Amniotic epithelial cell (primary cell): ENCODE measurements at regions not wholly inside any gene's neighbourhood (a gene's known extent, or its start where the extent isn't known, plus 50 kb on each side); places are given as distances from the start of the nearest gene placed in this dataset.
"Not testable (repeated sequence)": the region's sequence is repeated elsewhere in the genome, so short reads cannot be mapped to it uniquely, and the experiment has no call there.

ENCODE experiments used
- DNase-seq: peaks from one replicate; pipeline ENCODE4 v3.0.0-alpha.2; 2010; ENCODE audit warnings: low read depth

DNA sequence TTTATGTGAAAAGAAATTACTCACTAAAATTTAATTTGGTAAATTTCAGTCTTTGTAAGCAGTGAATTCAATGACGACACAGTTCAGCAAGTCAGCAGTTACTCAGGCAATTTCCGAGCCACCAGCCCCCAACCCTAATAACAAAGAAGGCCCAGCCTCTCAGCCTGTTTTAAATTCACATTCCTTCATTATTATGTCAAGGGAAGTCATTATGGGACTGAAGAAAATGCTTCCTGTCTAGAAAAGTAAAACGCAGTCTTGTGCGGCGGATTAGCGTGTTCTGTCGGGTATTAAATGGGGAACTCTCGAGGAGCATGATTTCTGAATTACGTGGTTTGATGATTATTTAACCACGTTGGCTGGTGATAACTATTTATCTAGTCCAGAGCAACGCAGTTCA is 177.6 kb downstream of the AIPL1 start:
- DNase-seq, result peak; percentile 13

DNA sequence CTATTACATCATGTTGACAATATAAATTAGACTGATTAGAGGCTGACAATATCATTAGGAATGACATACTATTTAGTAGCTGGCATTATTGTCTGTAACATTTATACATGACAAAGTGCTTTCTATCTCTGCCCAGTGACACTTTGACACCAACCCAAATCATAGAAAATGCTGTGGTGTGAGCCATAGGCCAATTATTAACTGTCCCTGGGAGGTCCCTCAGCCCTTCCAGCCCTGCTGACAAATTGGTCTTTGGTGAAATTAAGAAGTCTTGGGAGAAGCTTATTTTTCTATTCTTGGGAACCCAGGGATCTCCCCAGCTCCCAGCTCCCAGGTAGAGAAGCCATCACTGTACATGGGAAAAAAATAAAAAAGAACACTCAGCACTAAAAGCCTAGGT is 179.6 kb downstream of the AIPL1 start:
- no peak for DNase-seq

DNA sequence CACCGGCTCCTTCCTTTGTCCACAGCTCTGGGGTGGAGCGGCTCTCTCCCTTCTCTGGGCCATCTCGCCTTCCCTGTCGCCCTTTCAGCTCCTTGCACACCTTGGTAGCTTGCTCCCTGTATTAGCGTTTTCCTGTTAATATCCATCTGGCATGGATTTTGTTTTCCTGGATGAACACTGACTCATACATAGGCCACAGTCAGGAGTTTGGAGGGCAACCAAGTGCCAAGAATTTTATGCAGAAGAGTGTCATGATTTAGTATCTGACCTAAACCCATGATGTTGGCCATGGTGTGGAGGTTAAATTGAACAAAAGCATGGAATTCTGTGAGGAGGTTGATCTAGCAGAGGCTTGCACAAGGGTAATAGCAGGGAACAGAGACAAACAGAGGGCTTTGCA is 180.9 kb downstream of the AIPL1 start:
- peak; percentile 2 for DNase-seq

DNA sequence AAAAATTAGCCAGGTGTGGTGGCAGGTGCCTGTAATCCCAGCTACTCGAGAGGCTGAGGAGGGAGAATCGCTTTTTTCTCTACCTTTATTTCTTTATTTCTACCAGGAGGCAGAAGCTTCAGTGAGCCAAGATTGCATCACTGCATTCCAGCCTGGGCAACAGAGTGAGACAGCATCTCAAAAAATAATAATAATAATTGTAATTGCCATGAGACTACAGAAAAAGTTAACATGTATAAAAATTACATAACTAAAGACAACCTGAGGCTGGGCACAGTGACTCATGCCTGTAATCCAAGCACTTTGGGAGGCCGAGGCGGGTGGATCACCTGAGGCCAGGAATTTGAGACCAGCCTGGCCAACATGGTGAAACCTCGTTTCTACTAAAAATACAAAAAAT is 181.5 kb downstream of the WSCD1 start:
- DNase-seq, result not testable (repeated sequence)

DNA sequence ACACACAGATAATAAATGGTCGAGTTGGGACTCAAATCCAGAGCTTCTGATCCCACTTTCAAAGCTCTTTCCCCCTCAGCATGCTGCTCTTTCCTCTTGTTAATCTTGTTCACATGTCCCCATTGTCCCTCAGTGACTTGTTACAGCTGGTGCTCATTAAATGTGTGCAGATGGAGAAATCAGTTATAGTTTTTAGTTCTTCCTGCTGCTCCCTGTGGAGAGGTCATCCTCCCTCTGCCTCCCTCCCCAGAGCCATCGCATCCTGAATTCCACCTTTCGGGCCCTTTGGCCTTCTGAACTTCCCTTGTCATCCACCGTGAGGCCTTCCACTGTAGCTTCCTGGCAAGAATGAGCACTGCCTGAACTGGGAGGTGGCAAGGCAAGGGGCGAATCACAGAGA is 179.6 kb downstream of the WSCD1 start:
- DNase-seq, result no peak

DNA sequence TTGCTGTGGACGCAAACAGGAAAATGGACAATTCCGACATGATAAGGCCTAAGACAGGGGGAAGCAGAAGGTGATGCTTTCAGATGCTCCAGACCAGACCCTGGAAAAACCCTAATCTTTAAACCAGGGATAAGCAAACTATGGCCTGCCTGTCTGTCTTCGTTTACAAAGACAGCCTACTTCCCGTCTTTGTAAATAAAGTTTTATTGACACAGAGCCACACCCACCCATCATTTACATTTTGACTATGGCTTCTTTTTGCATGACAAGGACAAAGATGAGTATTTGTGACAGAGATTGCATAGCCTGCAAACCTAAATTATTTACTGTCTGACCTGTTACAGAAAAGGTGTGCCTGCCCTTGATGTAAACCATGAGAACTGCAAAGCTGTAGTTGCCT is 177.9 kb downstream of the WSCD1 start:
- no peak for DNase-seq

DNA sequence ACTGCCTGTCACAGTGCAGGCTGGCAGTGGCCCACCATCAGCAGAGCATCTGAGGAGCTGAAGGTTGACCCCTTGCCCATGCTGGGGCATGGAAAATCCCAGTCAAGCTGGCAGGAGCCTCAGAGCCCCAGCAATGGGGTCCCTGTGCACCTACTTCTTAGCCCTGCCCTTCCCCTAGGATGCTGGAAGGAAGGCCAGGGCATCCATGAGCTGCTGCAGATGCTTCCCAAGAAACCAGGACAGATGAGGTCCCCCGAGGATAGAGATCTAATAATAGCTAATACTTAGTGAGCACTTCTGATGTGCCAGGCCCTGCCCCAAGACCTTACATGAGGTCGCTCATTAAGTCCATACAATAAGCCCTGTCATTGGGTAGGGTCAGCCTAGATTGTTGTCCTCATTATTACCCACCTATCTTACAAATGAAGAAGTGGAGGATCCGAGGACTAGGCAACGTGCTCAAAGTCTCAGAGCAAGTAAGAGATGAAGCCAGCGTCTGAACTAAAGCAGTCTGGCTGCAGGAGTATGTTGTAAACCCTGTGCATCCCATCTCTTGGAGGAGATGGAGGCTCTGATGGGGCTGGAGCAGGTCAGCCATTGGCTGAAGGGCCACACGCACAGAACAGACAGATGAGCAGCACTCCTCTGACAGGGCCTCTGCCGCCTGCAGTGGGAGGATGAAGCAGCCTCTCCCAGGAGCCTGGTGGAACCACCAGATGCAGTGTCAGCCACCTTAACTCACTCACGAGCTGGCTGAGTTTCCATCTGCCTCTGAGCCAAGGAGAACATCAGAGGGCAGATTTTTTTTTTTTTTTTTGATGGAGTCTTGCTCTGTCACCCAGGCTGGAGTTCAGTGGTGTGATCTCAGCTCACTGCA is 175.4 kb downstream of the WSCD1 start:
- DNase-seq, result no peak

DNA sequence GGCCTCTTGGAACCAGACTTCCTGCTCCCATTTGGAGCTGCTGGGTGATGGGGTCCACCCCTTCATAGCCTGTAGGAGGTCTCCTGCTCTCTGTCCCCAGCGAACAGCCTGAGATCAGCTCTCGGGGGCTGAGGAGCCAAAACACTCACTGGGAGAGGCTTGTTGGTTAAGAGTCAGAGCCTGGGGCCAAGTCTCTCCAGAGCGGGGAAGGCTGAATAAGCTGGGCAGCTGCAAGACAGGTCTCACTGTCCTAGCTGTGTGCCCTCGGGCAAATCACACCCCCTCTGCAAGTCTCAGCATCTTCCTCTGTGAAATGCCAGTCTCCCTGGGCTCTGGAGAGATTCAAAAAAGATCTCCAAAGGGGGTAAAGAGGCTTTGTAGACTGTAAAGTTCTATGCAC is 174.6 kb downstream of the WSCD1 start:
- DNase-seq, result no peak

DNA sequence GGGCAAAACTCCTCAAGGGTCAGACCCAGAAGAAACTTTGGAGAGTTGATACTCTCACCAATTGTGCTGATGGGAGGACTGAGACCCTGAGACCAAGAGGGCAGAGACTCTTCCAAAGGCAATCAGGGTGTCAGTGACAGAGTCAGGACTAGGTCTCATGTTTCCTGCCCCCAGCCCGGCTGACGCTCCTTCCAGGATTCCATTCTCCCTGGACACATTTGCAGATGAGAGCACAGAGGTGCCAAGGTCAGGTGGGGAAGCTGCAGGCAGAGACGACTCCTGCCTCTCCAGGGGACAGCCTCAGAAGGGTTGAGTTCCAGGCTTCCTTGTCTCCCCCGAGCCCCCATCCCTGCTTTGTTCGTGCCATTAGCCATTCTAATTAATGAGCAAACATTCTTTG is 174.1 kb downstream of the WSCD1 start:
- no peak for DNase-seq

DNA sequence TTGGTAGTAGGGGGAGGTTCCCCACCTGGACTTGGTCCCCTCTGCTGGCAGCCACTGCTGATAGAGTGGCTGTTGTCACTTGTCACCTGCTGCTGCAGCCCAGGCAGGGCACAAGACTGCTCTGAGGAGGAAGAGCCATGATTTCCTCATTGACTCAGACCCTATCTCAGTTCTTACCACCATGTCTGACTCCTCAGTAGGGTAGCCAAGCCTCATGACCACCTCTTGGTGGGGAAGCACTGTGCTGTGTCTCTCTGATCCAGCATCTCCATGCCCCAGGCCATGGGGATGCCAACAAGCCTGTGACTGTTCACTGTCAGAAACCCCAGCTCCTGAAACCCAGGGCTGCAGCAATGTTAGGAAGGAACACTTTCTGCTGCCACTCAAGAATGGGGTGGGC is 173.0 kb downstream of the WSCD1 start:
- DNase-seq, result no peak

DNA sequence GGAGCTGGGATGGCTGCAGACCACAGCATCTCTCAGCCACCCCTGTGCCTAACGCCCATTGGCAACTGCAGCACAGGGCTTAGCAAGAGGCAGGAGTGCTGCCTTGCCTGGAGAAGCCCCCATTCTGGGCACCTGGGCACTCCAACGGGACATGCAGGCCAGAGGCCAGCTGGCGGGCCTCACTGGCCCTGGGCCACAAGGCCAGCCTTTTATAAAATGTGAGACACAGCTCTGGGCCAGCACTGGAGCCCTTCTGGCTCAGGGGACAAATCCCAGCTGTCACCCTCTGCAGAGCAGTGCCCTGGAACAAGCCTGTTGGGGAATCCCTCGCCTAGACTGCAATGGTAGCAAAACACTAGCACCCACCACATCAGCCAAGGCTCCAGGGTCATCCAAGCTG is 171.8 kb downstream of the WSCD1 start:
- no peak for DNase-seq

DNA sequence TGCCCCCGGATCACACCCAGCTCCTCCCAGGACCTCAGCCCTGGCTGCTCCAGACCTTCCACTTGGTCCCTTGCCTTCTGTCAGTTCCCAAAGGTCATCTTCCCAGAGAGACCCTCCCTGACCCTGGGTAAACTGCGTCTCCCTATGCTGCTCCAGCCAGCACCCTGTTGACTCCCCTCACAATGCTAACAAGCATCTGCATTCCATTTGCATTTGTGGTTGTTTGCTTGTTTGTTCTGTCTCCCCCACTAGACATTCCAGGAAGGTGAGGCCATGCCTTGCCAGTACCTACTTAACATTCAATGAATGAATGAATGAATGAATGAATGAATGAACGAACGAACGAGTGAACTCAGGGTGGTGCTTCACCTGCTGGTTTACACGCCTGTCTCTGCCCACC is 171.2 kb downstream of the WSCD1 start:
- DNase-seq, result no peak

DNA sequence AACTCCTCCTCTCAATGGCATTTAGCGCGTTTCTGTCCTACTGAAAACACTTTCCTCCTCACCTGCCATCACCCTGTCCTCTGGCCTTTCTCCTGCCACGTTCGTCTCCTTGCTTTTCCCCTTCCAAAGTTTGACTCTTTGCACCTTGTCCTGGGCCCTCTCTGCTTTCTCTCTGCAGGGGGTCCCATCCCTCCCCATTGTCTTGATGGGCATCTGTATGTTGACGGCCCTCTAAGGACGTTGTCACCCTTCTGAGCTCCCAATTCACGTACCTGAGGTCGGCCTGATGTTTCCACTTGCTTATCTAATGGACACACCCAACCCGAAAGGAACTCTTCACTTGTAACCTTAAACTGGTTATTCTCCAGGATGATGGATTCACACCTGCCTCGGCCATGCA is 170.4 kb downstream of the WSCD1 start:
- DNase-seq, result no peak

DNA sequence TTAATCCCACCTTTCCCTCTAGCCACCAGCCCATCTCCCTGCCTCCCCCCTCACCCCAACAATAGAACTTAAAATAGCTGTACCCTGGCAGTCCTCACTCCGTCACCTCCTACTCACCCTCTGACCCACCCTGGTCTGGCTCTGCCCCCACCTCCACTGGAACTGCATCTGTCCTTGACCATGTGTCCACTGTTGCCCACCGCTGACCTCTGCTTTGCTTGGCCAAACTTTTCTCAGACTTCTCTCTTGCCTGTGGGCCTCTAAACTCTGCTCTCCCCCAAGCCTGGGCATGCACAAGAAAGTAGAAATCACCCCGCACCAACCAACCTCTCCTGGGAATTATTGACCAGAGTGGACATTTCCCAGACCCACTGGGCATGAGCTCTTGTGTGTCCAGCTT is 169.8 kb downstream of the WSCD1 start:
- DNase-seq, result no peak

DNA sequence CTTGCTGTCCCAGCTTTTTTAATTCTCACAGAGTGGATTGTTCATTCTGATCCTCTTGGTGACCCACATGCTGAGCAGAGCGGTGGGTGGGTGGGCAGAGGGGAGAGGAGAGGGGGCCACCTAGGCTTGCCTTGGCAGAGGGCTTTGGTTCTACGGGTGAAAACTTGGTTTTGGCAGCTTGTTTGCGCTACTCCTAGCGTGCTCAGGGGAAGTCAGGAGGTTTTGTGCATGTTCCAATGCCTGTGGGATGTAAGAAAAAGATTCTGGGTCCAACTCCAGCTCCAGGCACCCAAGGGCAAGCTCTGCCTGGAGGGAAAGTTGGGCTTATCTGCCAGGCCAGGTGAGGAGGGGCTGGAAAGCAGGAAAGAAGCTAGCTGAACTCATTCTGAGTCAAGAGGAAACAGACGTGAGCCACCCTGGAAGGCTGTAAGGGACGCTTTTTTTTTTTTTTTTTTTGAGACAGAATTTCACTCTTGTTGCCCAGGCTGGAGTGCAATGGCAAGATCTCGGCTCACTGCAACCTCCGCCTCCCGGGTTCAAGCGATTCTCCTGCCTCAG is 169.1 kb downstream of the WSCD1 start:
- no peak for DNase-seq

DNA sequence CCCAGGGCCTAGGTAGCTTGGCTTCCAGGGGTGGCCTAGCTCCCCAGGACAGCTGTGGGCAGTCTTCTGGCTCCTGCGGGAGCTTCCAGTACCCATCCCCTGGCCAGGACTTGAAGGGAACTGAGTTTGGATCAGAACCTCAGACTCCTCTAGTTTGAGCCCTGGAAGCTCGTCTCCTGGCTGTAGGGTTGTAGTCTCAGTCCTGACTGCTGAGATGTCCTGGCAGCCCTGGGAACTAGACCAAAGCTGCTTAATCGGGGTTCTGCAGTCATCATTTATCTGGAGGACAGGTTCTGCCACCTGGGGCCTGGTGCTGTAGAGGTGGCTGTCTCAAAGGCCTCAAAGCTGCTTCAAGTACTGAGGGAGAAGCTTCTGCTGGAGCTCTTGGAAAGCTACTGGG is 163.7 kb downstream of the WSCD1 start:
- DNase-seq, result no peak

DNA sequence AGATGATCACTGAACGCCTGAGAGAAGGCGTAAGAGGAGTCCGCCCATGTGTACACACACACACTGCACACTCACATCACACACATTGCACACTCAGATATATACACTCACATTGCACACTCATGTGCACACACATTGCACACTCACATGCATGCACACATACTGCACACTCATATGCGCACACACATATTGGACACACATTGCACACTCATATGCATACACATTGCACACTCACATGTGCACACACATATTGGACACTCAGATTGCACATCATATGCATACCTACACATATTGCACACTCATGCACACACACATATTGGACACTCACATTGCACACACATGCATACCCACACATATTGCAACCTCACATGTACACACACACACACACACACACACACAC is 163.2 kb downstream of the WSCD1 start:
- DNase-seq, result no peak

DNA sequence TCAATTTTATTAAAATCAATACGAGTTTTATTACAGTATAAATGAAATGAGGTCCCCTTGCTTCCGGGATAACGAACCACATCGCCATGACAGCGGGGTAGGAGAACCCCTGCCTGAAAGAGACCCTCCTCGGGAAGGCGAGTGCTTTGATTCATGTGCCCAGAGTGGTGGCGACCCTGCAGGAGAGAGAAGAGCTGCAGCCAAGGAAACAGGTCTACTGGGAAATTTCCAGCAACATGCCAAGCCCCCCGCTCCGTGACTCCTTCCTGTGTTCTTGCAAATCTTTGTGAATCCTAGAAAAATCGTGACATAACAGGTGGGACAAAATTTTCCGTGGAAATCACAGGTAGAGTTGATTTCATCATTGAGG is 162.5 kb downstream of the WSCD1 start:
- no peak for DNase-seq

DNA sequence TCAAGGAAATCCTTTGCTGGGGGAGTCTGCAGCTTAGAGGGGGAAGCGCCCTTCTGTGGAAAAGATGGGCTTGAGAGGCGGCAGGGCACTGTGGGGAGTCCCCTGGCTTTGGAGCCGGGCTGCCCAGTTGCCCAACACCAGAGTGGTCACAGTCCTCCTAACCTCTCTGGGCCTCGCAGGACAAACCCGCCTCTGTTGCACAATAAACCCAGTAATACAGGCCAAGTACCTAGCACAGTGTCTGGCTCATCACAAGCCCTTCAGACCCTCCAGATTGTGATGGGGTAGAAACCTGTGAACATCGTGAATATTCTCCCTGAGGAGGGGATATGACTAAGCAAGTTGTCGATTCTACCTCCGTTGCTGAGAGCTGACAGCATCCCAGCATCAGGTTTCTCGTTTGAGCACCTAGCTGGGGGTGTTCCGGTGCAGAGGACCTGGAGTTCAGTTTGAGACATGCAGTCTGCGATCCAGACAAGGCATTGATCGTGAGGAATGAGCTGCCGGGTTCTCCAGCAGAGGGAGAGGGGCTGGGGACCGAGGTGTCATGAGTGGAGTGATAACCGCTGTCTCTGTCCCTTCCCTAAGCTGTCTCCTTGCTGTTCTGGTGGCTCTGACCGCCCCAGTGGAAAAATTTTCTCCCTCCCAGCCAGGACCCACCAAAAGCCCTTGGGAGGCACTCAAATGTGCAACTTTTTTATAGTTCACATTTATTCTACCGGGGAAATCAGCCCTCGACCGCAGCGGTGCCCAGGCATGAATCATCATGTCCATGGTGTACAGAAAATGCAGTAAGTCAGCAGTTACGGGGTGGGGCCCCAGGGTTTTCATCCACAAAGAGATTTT is 161.9 kb downstream of the WSCD1 start:
- DNase-seq, result no peak

DNA sequence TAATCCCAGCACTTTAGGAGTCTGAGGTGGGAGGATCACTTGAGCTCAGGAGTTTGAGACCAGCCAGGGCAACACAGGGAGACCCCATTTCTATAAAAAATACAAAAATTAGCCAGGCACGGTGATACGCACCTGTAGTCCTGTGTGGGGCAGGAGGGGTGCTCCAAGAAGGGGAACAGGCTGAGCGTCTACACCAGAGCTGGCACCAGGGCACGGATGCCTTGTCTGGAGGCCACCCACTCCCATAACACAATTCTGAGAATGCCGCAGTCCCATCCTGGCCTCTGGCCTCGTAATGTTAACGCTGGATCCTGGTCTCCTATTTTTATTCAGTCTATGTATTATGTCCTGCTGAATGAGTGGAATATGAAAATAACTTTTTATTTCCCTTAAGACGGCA is 161.3 kb downstream of the WSCD1 start:
- DNase-seq, result no peak

DNA sequence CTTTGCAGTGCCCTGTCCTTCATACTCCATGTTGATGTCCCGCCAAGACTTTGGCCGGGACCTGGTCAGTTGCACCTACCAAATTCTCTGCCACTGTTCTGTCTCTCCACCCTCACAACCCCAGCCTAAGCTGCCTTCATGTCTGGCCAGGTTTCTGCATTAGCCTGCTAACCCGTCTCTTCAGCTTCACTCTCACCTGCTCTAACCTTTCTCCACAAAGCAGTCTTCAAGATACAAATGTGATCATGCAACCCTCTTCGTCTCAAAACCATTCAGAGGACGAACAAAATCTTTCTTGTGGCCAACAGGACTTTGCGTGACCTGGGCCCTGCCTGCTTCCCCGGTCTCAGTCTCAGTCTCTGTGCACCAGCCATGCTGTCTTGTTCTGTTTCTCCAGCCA is 148.2 kb downstream of the WSCD1 start:
- DNase-seq, result no peak

DNA sequence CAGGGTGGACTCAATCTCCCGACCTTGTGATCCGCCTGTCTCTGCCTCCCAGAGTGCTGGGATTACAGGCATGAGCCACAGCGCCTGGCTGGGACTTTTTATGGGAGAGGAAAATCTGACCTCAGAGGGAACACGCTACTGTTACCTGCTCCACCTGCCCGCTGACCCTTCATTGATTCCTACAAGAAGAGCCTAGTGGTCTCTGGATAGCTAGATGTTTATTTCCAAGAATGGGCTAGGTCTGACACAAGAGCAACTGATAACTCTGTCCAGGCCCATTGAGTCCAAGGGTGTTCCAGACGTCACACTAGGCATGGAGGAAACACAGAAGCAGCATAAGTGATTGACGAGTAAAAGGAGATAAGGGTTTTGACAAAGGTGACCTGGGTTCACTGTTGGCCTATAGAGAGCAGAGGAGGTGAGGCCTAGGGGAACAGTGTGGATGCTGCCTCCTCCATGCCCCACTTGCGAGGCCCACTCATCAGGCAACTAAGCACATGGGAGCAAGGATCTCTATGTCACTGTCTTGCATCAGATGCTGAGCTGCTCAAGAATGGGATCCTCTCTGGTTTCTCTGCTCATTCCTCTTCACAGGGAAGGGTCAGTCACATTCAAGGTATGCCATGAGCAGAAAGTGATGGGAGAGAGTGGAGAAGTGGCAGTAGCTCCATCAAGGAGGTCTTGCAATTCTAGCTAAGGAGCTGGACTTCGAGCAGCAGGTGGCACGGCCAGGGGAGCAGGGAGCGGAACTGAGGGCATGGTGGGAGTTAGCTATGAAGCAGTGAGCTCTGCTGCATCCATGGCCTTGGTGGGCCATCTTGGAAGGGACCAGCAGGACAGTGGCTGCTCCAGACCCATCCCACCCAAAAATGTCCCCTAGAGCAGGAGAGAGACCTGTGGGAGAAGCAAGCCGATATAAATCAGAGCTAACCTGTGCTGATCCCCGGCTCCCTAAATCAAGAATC is 145.2 kb downstream of the WSCD1 start:
- no peak for DNase-seq
